Fibroblast of skin of left quadriceps (primary cell): ENCODE measurements at regions not wholly inside any gene's neighbourhood (a gene's known extent, or its start where the extent isn't known, plus 50 kb on each side); places are given as distances from the start of the nearest gene placed in this dataset.
"Not testable (repeated sequence)": the region's sequence is repeated elsewhere in the genome, so short reads cannot be mapped to it uniquely, and the experiment has no call there.

ENCODE experiments used
- DNase-seq, 2 experiments: peaks; one replicate each; pipeline ENCODE4 v3.0.0-alpha.2; 2013; ENCODE audit warnings: low read depth in 2 of 2

DNA sequence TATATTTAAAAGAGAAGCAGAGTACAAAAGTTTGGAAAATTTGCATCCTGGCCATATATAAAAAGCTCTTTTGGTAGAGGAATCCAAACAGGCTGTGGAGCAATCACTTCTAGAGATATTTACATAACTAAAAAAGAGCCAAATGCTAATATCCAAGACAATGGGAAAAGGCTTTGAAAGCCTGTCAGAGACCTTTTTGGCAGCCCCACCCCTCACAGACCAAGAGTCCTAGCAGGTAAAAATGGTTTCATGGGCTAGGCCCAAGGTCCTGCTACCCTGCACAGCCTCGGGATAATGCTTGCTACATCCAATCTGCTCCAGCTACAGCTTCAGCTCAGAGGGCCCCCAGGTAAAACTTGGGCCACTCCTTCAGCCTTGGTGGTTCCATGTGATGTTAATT, 430.2 kb upstream of the KCND2 start:
- DNase-seq, result no peak

DNA sequence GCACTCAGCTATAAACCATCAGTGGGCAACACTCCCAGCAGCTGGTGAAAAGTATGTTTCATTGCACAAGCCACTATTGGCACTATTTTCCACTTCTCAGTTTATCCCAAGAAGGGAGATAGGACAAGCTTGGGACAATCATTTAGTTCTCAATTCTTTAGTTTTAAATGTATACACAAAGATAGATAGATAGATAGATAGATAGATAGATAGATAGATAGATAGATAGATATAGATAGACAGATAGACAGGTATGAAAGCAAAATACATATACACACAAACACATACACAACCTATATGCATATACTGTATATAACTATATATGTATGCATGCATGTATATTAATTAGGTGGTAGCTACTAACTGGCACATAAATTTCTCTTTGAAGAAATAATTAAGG, 411.6 kb upstream of the KCND2 start:
- DNase-seq, result no peak

DNA sequence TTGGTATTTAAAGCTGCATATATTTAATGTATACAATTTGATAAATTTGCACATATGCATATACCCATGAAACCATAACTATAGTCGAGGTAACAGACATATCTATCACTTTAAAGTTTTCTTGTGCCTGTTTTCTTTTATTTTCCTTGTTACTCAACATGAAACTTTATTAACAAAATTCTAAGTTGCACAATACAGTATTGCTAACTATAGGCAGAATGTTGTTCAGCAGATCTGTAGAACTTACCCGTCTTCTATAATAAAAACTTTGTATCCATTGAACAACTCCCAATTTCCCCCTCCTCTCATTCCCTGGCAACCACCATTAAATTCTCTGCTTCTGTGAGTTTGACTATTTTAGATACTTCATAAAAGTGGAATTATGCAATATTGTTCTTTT, 404.6 kb upstream of the KCND2 start:
- DNase-seq, result no peak

DNA sequence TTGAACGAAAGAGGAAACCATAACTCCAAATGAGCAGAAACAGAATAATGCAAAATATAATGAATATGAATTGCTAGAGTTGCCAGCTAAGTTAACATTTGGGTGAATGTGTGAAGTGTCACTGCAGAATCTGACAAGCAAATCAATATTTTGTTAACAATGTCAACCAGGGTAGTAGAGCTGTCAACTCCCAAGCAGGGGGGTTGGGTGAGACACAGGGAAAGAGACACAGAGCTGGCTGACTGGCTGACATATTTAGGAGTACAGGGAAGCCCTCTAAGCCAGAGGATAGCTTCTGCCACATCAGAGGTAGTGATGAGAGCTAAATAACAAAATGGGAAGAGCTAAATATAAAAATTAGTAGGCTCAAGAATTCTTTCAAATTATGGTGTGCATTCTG, 393.1 kb upstream of the KCND2 start:
- no peak for DNase-seq

DNA sequence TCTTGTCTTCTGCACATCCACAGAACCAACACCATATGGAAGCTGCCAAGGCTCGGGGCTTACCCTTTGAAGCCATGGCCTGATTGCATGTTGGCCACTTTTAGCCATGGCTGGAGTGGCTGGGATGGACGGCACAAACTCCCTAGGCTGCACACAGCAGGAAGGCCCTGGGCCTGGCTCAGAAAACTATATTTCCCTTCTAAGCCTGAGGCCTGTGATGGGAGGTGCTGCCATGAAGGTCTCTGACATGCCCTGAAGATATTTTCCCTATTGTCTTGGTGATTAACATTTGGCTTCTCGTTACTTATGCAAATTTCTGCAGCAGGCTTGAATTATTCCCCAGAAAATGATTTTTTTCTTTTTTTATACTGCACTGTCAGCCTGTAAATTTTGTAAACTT, 387.0 kb upstream of the KCND2 start:
- no peak for DNase-seq

DNA sequence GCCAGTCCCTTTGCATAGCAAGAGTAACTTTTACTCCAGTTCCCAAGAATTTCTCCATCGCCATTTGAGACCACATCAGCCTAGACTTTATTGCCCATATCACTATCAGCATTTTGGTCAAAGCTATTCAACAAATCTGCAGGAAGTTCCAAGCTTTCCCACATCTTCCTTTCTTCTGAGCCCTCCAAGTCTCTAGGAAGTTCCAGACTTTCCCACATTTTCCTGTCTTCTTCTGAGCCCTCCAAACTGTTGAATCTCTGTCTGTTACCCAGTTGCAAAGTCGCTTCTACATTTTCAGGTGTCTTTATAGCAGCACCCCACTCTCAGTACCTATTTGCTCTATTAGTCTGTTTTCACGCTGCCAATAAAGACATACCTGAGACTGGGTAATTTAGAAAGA, 386.4 kb upstream of the KCND2 start:
- not testable (repeated sequence) for DNase-seq

DNA sequence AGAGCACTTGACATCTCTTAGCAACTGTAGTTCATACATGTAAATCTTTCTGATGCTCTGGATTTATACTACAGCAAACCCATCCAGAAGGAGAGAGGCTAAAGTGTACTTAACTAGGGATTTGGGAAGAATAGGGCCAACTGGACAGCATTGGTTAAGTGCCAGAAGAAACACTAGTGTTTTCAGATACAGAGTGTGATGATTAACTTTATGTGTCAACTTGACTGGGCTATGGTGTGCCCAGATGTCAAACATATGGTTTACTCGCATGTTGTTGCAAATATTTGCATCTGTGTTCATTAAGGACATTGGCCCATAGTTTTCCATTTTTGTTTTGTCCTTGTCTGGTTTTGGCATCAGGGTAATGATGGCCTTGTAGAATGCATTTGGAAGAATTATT, 384.7 kb upstream of the KCND2 start:
- DNase-seq, result no peak

DNA sequence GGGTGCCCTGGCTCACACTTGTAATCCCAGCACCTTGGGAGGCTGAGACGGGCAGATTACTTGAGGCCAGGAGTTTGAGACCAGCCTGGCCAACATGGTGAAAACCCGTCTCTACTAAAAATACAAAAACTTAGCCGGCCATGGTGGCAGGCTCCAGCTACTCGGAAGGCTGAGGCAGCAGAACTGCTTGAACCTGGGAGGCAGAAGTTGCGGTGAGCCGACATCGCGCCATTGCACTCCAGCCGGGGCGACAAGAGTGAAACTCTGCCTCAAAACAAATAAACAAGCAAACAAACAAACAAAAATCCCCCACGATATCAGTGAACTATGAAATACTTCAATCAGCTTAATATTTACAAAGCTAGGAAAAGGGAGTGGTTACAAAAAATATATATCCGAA, 382.3 kb upstream of the KCND2 start:
- DNase-seq, result no peak

DNA sequence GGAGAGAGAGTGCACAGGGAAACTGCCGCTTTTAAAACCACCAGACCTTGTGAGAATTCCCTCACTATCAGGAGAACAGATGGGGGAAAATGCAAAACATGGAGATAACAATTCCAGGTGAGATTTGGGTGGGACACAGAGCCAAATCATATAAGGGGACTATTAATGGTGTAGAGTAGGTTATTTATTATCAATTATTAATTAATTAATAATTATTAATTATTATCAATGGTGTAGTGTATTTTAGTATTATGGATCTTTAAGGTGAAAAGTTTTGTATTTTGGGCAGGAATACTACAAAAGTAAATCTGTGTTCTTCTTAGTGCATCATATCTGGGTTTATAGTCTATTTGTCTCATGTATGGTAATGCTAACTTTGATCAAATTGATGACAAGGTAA, 377.7 kb upstream of the KCND2 start:
- no peak for DNase-seq

DNA sequence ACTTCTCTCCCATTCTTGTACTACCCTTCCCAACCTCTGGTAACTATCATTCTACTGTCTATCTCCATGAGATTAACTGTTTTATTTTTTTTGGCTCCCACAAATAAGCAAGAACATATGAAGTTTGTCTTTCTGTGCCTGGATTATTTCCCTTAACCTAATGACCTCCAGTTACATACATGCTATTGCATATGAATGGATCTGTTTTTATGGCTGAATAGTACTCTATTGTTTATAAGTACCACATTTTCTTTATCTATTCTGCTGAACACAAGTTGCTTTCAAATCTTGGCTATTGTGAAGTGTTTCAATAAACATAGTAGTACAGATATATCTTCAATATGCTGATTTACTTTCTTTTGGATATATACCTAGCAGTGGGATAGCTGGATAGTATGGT, 376.6 kb upstream of the KCND2 start:
- DNase-seq, result no peak

DNA sequence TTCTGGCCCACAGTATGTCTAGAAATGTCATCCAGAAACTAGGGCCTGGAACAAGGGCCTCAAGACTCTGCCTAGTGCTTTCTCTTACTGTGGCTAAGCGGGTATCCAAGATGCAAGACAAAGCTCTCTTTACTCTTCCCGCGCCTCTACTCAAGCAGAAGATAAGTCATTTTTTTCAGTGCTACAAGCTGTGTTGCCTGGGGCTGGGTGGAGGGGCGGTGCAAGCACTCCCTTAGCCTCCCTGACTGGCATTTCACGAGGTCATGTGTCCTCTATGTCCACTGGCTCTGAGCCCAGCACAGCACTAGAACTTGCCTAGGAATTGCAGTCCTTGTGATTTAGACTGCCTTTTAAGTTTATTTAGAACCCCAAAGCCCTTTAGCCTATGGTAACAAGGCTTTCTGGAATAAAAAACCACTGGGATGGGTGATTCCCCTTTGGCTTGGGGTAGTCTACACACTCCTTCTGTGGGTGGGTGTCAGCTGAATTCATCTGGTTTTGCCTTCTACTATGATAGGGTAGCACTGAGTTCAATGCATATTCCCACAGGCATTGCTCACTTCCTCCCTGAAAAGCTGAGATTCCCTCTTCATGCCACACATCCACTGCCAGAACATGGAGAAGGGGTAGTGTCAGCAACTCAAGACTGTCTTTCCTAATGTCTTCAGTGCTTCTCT, 371.8 kb upstream of the KCND2 start:
- no peak for DNase-seq

DNA sequence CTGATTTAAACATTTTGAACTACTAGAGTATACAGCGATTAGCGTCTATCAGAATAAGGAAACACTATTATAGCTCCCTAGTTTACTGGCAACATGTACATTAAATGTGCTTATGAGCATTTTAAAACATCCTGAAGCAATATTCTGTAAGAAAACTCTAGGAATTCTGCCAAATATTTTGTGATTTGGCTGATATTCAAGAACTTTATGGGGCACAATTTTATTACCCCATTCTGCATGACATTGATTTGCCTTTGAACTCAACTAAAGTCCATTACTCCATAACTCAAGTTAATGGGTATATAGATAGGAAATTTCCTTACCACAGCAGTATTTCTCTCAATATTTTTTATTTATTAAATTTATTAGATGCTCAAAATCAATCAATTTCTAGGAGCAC, 369.9 kb upstream of the KCND2 start:
- DNase-seq, result no peak

DNA sequence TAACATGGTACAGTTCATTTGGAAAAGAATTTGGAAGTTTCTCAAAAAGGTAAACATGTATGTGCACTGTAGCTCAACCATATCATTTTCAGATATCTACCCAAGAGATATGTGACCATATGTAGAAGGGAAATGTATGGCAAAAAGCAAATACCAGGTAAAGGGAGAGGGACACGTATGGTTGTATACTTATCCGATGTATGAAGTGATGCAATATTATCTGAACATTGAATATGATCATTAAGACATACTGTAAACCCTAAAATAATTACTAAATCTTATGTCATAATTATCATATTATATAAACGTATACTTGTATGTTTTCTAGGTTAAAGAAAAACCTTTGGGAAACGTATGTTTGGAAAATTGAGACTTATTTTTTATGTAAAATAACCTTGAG, 367.5 kb upstream of the KCND2 start:
- DNase-seq, result no peak

DNA sequence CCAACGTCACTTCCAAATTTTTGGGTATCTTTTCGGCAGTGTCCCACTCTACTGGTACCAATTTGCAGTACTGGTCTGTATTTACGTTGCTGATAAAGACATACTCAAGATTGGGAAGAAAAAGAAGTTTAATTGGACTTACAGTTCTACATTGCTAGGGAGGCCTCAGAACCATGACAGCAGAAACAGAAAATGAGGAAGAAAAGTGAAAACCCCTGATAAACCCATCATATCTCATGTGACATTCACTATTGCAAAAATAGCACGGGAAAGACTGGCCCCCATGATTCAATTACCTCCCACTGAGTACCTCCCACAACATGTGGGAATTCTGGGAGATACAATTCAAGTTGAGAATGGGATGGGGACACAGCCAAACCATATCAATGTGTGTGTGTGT, 364.0 kb upstream of the KCND2 start:
- no peak for DNase-seq

DNA sequence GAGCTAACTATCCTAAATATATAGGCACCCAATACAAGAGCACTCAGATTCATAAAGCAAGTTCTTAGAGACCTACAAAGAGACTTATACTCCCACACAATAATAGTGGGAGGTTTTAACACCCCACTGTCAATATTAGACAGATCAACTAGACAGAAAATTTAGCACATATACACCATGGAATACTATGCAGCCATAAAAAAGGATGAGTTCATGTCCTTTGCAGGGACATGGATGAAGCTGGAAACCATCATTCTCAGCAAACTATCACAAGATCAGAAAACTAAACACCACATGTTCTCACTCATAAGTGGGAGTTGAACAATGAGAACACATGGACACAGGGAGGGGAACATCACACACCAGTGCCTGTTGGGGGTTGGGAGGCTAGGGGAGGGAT, 358.9 kb upstream of the KCND2 start:
- not testable (repeated sequence) for DNase-seq

DNA sequence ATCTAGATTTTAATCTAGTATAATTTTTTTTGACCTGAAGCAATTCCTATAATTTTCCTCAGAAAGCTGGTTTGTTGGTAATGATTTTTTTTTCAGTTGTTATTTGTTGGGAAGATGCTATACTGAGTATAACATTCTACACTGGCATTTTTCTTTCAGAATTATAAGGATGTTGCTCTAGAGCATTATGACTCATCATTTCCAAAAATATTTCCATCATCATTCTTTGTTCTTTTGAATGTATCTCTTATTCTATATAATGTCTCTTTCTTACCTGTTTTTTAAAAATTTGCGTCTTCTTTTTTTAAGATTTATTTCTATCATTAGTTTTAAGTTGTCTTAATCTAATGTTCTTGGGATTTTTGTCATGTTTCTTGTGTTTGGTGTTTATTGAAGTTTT, 356.5 kb upstream of the KCND2 start:
- no peak for DNase-seq

DNA sequence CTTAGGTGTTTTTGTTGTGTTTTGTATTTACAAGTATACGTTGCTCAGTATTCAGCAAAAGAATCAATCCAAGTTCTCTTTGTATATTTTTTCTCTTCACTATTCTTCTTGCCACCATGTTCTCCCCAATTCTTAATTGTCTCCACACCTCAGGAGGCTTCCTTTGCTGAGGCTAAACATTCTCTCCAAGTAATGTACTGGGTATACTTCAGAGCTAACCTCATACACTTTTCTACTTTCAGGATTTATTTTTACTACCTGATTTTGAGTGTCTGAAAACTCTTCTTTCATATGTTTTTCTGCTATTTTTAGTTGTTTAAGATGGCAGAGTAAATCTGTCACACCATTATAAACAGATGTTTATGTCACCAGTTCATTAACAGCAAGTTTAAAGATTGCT, 354.8 kb upstream of the KCND2 start:
- DNase-seq, result no peak

DNA sequence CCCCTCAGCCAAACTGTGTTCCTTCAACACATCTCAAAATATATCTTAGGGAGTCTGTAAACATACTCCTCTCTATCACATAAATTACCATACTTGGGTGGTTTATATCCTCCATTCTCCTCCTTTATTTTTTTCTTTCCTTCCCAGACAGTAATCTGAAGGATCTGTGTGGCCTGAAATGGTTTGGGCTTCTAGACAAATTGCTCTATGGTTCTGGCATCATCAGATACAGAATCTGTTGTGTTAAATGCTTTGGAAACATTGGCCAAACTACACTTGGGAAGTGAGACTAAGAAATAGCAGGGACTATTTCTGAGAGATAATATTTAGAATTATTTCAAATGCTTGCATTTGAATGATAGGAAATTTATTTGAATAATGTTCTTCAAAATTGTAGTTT, 353.0 kb upstream of the KCND2 start:
- no peak for DNase-seq

DNA sequence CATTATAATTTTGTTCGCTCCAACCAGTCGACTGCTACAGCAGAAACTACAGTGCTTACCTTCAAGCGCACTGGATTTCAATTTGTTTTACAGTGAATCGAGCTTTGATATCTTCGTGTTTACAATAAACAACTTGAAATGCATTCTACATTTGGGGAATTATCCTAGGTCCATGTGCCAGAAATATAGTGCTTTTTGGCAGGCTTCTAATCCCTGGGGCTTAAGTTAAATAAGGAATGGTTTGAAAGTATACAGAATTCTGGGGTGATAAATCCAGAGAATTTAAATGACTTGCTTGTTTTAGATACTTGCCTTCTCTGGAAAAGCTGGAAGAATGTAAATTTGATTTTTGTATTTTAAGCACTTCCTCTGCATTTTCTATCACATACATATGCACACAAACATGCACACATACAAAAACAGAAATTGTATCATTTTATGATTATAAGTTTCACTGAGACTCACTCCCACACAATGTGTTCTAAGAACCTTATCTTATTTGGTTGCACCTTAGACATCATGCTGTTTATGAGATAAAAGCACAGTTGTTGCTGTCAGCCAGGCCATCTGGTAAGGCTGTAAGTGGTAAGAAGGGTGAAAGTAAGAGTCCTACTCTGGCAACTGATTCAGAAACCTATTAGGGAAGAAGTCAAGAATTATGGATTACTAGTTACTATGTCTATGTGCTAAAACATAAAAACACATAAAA, 347.2 kb upstream of the KCND2 start:
- no peak for DNase-seq

DNA sequence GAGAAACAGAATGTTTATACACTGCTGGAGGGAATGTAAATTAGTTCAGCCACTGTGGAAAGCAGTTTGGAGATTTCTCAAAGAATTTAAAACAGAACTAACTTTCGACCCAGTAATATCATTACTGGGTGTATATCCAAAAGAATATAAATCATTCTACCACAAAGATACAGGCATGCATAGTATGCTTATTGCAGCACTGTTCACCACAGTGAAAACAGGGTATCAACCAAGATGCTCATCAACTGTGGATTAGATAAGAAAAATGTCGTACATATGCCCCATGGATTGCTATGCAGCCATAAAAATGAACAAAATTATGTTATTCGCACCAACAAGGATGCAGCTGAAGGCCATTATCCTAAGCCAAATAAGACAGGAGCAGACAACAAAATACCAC, 343.1 kb upstream of the KCND2 start:
- peak; percentile 8 to 12 for DNase-seq

DNA sequence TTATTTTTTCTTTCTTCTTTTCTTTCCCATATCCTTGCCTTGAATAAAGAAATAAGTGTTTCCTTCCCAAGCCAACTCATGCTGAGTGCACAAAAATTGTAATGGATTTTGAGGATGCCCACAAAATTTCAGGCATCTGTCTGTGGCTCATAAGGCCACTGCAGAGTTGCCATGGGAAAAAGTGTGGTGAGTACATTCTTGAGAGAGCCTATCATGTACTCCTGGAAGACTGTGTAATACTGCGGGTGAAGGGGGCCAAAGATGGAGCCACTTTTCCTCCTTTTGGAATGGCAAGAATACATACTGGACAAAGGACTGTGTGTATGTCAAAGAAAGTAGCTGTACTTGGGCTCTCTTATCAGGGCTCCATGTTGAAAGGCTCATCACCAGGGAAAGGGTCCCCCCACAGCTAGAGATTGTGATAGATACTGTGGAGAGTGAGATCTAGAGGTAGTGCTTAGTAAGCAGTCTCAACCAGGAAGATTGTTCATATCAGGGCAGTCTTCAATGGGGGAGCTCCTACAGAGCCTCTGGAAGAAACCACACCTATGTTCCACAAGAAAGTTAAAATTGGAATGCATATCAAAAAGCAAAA, 341.6 kb upstream of the KCND2 start:
- no peak for DNase-seq

DNA sequence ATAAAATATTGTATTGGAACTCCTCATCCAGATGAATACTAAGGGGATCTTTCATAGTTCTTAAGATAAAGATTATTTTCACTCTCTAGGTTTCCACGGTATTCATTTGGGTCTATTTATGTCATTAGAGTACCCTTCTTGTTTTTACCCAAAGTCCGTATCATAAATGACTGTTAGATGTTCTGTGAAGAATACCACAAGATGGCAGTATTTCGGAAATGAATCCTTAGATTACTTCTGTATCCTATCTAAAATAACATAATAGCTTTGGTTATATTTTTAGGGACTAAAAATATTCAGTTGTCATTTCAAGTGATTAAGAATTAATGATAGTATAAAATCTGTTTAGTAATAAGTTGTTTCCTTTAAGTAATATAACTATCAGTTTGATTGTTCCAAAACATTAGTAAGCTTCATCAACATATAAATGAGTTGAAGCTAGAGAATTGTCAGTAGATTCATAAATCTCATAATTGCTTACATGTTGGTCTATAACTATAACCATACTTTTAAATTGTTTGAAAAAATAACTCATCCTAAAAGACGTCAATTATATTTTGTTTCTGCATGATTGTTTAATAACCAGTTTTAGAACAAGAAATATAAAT, 337.5 kb upstream of the KCND2 start:
- DNase-seq, result peak; percentile 28 to 32

DNA sequence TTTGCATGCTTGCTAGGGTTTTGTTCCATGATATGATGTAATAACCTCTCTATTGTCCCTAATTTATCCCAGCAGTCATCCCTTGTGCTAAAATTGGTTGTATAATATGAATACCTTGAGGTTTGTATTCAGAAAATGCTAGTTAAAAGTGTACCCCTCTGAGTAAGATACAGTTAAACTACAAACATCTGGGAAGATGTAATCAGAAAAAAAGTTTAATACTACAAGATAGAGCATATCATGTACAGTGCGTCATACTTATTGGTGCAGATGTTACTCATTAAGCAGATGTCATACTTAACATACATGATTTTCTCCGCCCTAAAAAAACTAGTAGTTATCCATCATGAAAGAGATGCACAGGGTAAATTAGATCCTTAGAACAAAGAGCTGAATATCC, 336.1 kb upstream of the KCND2 start:
- peak; percentile 50 to 53 for DNase-seq
